ENCODE measurements at regions not wholly inside any gene's neighbourhood (a gene's known extent, or its start where the extent isn't known, plus 50 kb on each side); places are given as distances from the start of the nearest gene placed in this dataset.

DNA sequence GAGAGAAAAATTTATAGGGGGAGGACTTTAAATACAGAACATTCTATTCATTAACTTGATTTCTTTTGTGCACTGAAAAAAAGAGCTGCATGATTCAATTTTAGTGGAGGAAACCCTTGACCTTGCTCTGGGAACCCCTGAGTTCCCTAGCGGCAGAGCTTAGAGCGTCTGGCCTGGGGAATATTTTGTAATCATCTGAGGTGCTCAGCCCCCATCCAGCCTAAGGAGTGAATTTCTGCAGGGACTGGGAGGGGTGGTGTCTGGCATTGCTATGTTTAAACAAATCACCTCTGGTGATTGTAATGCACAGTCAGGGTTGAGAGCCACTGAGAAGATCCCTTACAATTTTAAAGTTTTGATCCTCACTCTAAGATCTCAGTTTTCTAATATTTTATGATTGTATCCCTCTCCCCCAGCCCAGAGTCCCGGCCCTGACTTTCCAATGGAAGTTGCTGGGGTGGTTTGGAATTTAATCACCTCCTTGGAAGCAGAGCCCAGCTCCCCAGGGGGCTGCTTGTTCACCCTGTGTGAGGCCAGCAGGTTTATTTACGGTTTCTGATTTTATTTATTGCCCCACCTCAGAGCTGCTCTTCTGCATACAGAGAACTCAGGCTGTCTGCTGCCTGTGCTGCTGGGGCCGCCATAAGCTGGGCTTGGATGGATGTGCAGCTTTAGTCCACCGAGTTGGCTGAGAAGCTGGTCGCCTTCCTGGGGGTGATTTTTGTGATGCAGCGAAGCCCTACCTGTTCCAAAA is 263.1 kb downstream of the LRFN2 start:
- intact Hi-C loops (cut with micrococcal nuclease; ENCODE audit: unreplicated experiment) (loop anchor here (10.0 kb wide), 1 partner anchor 741 kb away; no protein-coding TSS in a partner anchor), in situ Hi-C loops (cut with HindIII; ENCODE audit: extremely low pct_ligation_motif_present, low pct_unique_long_range_greater_than_20kb) (no loop called here)
- no TSS peak for BruUV-seq (replicated peaks)
- ChIA-PET POLR2A (interaction anchor here (0.6 kb wide), 1 partner anchor 516 kb away, joined by 3 read pairs; no protein-coding TSS in a partner anchor), CTCF (ENCODE audit: low intra/inter-chr PET ratio, low total read pairs) (no interaction called here)
- Histone ChIP-seq H3K27ac (ENCODE audit: extremely low read length, insufficient read depth, low read length) (no peak overlapping the region), H3K9me3 (ENCODE audit: low read length) (no peaks in the 10 kb centered on the region), H4K20me1 (ENCODE audit: insufficient read depth, low read length) (no peaks in the 10 kb centered on the region), H3K4me2 (ENCODE audit: low read depth, low read length) (no peak overlapping the region), H2AFZ (ENCODE audit: low read length) (no peak overlapping the region), H3K79me2 (ENCODE audit: insufficient read depth, low read length) (no peaks in the 10 kb centered on the region), H3K27me3 (ENCODE audit: control insufficient read depth in 1 of 2, insufficient read depth in 2 of 2, low read length in 2 of 2) (peaks cover 3 to 17% of the 10 kb centered on the region in 2 experiments; a peak in 3 of 5 replicates), H3K4me3 (replicated peaks in 1 of 3; ENCODE audit: insufficient read depth in 1 of 3, low read depth in 2 of 3, low read length in 3 of 3) (no peak overlapping the region), H3K36me3 (replicated peaks in 1 of 2; ENCODE audit: control insufficient read depth in 1 of 2, insufficient read depth in 2 of 2, low read length in 2 of 2) (no peaks in the 10 kb centered on the region), H3K9ac (ENCODE audit: insufficient read depth, low read depth, low read length) (no peak overlapping the region), H3K4me1 (ENCODE audit: insufficient read depth, low read length) (no peaks in the 10 kb centered on the region)
- no peak for FAIRE-seq
- 5% methylated on average over 8 of the region's 8 CpGs for WGBS (ENCODE audit: low lambda C conversion rate)
- DNase-seq (ENCODE audit: low spot score) = no peak
- ATAC-seq = no peak
- TF ChIP-seq TFAP4 (IDR thresholded peaks at IDR 0.05; ENCODE audit: borderline replicate concordance, low read depth) (no peak), KLF6 (CRISPR knock-in tag; IDR thresholded peaks at IDR 0.05) (no peak), ZNF207 (IDR thresholded peaks at IDR 0.05; ENCODE audit: borderline replicate concordance) (no peak), ZMYM4 (CRISPR knock-in tag; IDR thresholded peaks at IDR 0.05) (no peak), HIC2 (CRISPR knock-in tag; IDR thresholded peaks at IDR 0.05; ENCODE audit: low read depth) (no peak)
